ENCODE measurements at regions not wholly inside any gene's neighbourhood (a gene's known extent, or its start where the extent isn't known, plus 50 kb on each side); places are given as distances from the start of the nearest gene placed in this dataset.

DNA sequence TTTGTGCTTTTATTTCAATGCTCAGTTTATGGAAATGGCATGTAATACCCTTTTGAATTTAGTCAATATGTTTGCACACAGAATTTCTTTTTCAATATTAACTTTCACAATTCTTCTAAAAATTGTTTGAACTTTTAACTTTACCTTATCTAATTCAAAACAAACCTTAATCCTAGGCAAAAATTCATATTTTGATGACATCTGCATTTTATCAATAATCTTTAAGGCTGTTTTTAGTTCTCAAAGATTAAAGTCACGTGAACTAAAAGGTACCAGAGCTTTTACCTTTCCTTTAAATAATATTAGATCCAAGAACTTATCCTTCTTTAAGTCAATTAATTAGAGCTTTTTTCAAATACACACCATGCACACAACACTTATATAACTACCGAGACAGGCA, 218.9 kb upstream of the NCAM2 start:
- no peak for TF ChIP-seq EP300 (IDR thresholded peaks at IDR 0.05)
- TF ChIP-seq, protein P1, sequence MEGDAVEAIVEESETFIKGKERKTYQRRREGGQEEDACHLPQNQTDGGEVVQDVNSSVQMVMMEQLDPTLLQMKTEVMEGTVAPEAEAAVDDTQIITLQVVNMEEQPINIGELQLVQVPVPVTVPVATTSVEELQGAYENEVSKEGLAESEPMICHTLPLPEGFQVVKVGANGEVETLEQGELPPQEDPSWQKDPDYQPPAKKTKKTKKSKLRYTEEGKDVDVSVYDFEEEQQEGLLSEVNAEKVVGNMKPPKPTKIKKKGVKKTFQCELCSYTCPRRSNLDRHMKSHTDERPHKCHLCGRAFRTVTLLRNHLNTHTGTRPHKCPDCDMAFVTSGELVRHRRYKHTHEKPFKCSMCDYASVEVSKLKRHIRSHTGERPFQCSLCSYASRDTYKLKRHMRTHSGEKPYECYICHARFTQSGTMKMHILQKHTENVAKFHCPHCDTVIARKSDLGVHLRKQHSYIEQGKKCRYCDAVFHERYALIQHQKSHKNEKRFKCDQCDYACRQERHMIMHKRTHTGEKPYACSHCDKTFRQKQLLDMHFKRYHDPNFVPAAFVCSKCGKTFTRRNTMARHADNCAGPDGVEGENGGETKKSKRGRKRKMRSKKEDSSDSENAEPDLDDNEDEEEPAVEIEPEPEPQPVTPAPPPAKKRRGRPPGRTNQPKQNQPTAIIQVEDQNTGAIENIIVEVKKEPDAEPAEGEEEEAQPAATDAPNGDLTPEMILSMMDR (IDR thresholded peaks at IDR 0.05) = no peak

Data from gastroesophageal sphincter (tissue), 3 donors.